H9 (cell line): ENCODE measurements at regions not wholly inside any gene's neighbourhood (a gene's known extent, or its start where the extent isn't known, plus 50 kb on each side); places are given as distances from the start of the nearest gene placed in this dataset.

Experiments
- DNase-seq: peaks from one replicate; pipeline ENCODE4 v3.0.0-alpha.2; 2017
- H2AFZ ChIP-seq: one replicate; pipeline ENCODE4 v1.6.1; 2013; ENCODE audit warnings: mild to moderate bottlenecking, low read length, control low read depth, moderate library complexity
- H2AK5ac ChIP-seq: 2 replicates; pipeline ENCODE4 v1.6.1; 2013; ENCODE audit warnings: low read length, control low read depth, mixed read lengths; ENCODE audit not compliant: insufficient read length
- H2BK120ac ChIP-seq: one replicate; pipeline ENCODE4 v1.6.1; 2013; ENCODE audit warnings: low read depth, mild to moderate bottlenecking, low read length, control low read depth, inconsistent platforms; ENCODE audit not compliant: poor library complexity, severe bottlenecking
- H2BK12ac ChIP-seq: 2 replicates; pipeline ENCODE4 v1.6.1; 2013; ENCODE audit warnings: low read length, control low read depth, mixed read lengths, low read depth; ENCODE audit not compliant: insufficient read length
- H2BK15ac ChIP-seq: 2 replicates; pipeline ENCODE4 v1.6.1; 2013; ENCODE audit warnings: low read depth, low read length, control low read depth
- H2BK20ac ChIP-seq: one replicate; pipeline ENCODE4 v1.6.1; 2013; ENCODE audit warnings: low read depth, mild to moderate bottlenecking, low read length, control low read depth, inconsistent platforms; ENCODE audit not compliant: poor library complexity, severe bottlenecking
- H2BK5ac ChIP-seq: 2 replicates; pipeline ENCODE4 v1.6.1; 2013; ENCODE audit warnings: low read length, control low read depth, mixed read lengths; ENCODE audit not compliant: insufficient read length
- H3K14ac ChIP-seq: 2 replicates; pipeline ENCODE4 v1.6.1; 2013; ENCODE audit warnings: low read length, control low read depth; ENCODE audit not compliant: insufficient read depth
- H3K18ac ChIP-seq: 2 replicates; pipeline ENCODE4 v1.6.1; 2013; ENCODE audit warnings: low read depth, mild to moderate bottlenecking, mixed read lengths, low read length, control low read depth; ENCODE audit not compliant: insufficient read length
- H3K23ac ChIP-seq: 2 replicates; pipeline ENCODE4 v1.6.1; 2013; ENCODE audit warnings: low read length, control low read depth, mixed read lengths, low read depth; ENCODE audit not compliant: insufficient read length
- H3K23me2 ChIP-seq: 2 replicates; pipeline ENCODE4 v1.6.1; 2013; ENCODE audit warnings: low read depth, mild to moderate bottlenecking, mixed read lengths, low read length, control low read depth; ENCODE audit not compliant: insufficient read length, poor library complexity, severe bottlenecking
- H3K27ac ChIP-seq: 2 replicates; pipeline ENCODE4 v1.5.1; 2013; ENCODE audit warnings: low read length, control low read depth, mixed read lengths, low read depth; ENCODE audit not compliant: insufficient read length
- H3K27me3 ChIP-seq: 2 replicates; pipeline ENCODE4 v1.6.1; 2013; ENCODE audit warnings: low read length, control low read depth, inconsistent platforms; ENCODE audit not compliant: insufficient read depth
- H3K4ac ChIP-seq: 2 replicates; pipeline ENCODE4 v1.6.1; 2013; ENCODE audit warnings: low read depth, mild to moderate bottlenecking, control low read depth, inconsistent platforms, low read length, moderate library complexity
- H3K4me1 ChIP-seq: 2 replicates; pipeline ENCODE4 v1.6.1; 2013; ENCODE audit warnings: low read length, control low read depth, inconsistent platforms; ENCODE audit not compliant: insufficient read depth
- H3K4me2 ChIP-seq: 2 replicates; pipeline ENCODE4 v1.6.1; 2013; ENCODE audit warnings: low read length, control low read depth, mixed read lengths; ENCODE audit not compliant: insufficient read length, insufficient read depth
- H3K56ac ChIP-seq: 2 replicates; pipeline ENCODE4 v1.6.1; 2013; ENCODE audit warnings: low read depth, mild to moderate bottlenecking, mixed read lengths, low read length, control low read depth; ENCODE audit not compliant: insufficient read length
- H3K79me1 ChIP-seq: 2 replicates; pipeline ENCODE4 v1.6.1; 2013; ENCODE audit warnings: low read depth, mild to moderate bottlenecking, moderate library complexity, low read length, control low read depth, inconsistent platforms; ENCODE audit not compliant: insufficient read depth, poor library complexity, severe bottlenecking
- H3K79me2 ChIP-seq: 2 replicates; pipeline ENCODE4 v1.6.1; 2013; ENCODE audit warnings: low read length, control low read depth, inconsistent platforms; ENCODE audit not compliant: insufficient read depth
- H3K9ac ChIP-seq: 2 replicates; pipeline ENCODE4 v1.6.1; 2013; ENCODE audit warnings: low read length, control low read depth, mixed read lengths; ENCODE audit not compliant: insufficient read length; ENCODE audit errors: extremely low read depth
- H3K9me3 ChIP-seq: one replicate; pipeline ENCODE4 v1.6.1; 2013; ENCODE audit warnings: low read depth, low read length, inconsistent platforms; ENCODE audit not compliant: control insufficient read depth
- H3T11ph ChIP-seq: one replicate; pipeline ENCODE4 v1.6.1; 2013; ENCODE audit warnings: mild to moderate bottlenecking, low read length, control low read depth, inconsistent platforms
- H4K20me1 ChIP-seq: one replicate; pipeline ENCODE4 v1.6.1; 2013; ENCODE audit not compliant: control insufficient read depth, insufficient read length, insufficient read depth
- H4K5ac ChIP-seq: 2 replicates; pipeline ENCODE4 v1.6.1; 2013; ENCODE audit warnings: low read depth, mild to moderate bottlenecking, mixed read lengths, low read length, control low read depth; ENCODE audit not compliant: insufficient read length
- H4K8ac ChIP-seq: replicated peaks from 2 replicates; pipeline ENCODE4 v1.6.1; 2013; ENCODE audit warnings: low read length, control low read depth, mixed read lengths, low read depth; ENCODE audit not compliant: insufficient read length
- H4K91ac ChIP-seq: 2 replicates; pipeline ENCODE4 v1.6.1; 2013; ENCODE audit warnings: low read depth, mild to moderate bottlenecking, moderate library complexity, mixed read lengths, low read length, control low read depth; ENCODE audit not compliant: insufficient read length
- H3K27ac Mint-ChIP-seq, 3 experiments: 2 replicates in 2 of 3; 3 replicates in 1 of 3; pipeline ENCODE4 v1.8.0; 2020 to 2021; ENCODE audit warnings: mixed read lengths in 3 of 3, mild to moderate bottlenecking in 1 of 3, moderate library complexity in 1 of 3
- H3K27me3 Mint-ChIP-seq: 2 replicates; pipeline ENCODE4 v1.8.0; 2021; ENCODE audit warnings: low read depth, mild to moderate bottlenecking, moderate library complexity, mixed read lengths
- H3K36me3 Mint-ChIP-seq, 3 experiments: 2 replicates in 2 of 3; 3 replicates in 1 of 3; pipeline ENCODE4 v1.8.0; 2020 to 2021; ENCODE audit warnings: low read depth in 3 of 3, mixed read lengths in 3 of 3; ENCODE audit not compliant: insufficient read depth in 1 of 3
- H3K4me1 Mint-ChIP-seq, 2 experiments: 2 replicates each; pipeline ENCODE4 v1.8.0; 2020; ENCODE audit warnings: mixed read lengths in 2 of 2
- H3K4me3 Mint-ChIP-seq, 2 experiments: 2 replicates in 1 of 2; 3 replicates in 1 of 2; pipeline ENCODE4 v1.8.0; 2020 to 2021; ENCODE audit warnings: mild to moderate bottlenecking in 2 of 2, mixed read lengths in 2 of 2, moderate library complexity in 1 of 2
- H3K9me3 Mint-ChIP-seq, 2 experiments: 2 replicates in 1 of 2; 3 replicates in 1 of 2; pipeline ENCODE4 v1.8.0; 2020; ENCODE audit warnings: mild to moderate bottlenecking in 2 of 2, mixed read lengths in 2 of 2, moderate library complexity in 1 of 2
- CTCF ChIP-seq: fragments of 200-600 bp; sonication (generic); conservative IDR thresholded peaks from 3 replicates; pipeline ENCODE4 v1.8.0; 2021; ENCODE audit warnings: antibody characterized with exemption, mild to moderate bottlenecking
- WGBS: extraction: QIAGEN DNeasy Blood & Tissue Kit; methylation state at CpG from one replicate; pipeline ENCODE4 v1.1.7; 2013; ENCODE audit warnings: missing lambda C conversion rate, low lambda C conversion rate, mixed read lengths; ENCODE audit not compliant: insufficient read length; ENCODE audit errors: extremely low coverage; 5-methylcytosine and 5-hydroxymethylcytosine counted together

GRCh38 chr20:40223810-40224209, 465.2 kb downstream of the MAFB start:
- no peak overlapping the region for H3K4me3 Mint-ChIP-seq
- Histone ChIP-seq H3K9ac (no peak overlapping the region), H3T11ph (no peak overlapping the region), H3K23me2 (no peaks in the 10 kb centered on the region), H2AK5ac (no peak overlapping the region), H3K18ac (no peak overlapping the region), H2BK120ac (no peak overlapping the region), H3K14ac (no peak overlapping the region), H4K20me1 (no peaks in the 10 kb centered on the region), H3K4me1 (no peaks in the 10 kb centered on the region), H3K23ac (no peak overlapping the region), H3K79me1 (no peaks in the 10 kb centered on the region), H3K27ac (no peak overlapping the region), H2AFZ (no peak overlapping the region), H3K79me2 (no peaks in the 10 kb centered on the region), H3K27me3 (no peaks in the 10 kb centered on the region), H3K56ac (no peak overlapping the region), H2BK20ac (no peak overlapping the region), H2BK12ac (no peak overlapping the region), H4K5ac (no peak overlapping the region), H2BK15ac (no peak overlapping the region), H4K8ac (no peak overlapping the region), H2BK5ac (no peak overlapping the region), H3K4ac (no peak overlapping the region), H3K9me3 (no peaks in the 10 kb centered on the region), H3K4me2 (no peak overlapping the region), H4K91ac (no peak overlapping the region)
- 0 out of 7 replicates have a peak, but pooled peaks cover 0 to 2% (median 0%) of the 10 kb centered on the region in 3 experiments for H3K36me3 Mint-ChIP-seq
- H3K27ac Mint-ChIP-seq, result no peak overlapping the region
- no peak for DNase-seq
- TF ChIP-seq CTCF, result no peak
- no peaks in the 10 kb centered on the region for H3K9me3 Mint-ChIP-seq
- H3K27me3 Mint-ChIP-seq, result no peaks in the 10 kb centered on the region
- WGBS, result no CpG with 5 or more reads among the region's 3 CpGs
- peaks cover 0 to 5% of the 10 kb centered on the region in 2 experiments; a peak in 2 of 4 replicates for H3K4me1 Mint-ChIP-seq
